OCI-LY1 (cell line): ENCODE measurements at regions not wholly inside any gene's neighbourhood (a gene's known extent, or its start where the extent isn't known, plus 50 kb on each side); places are given as distances from the start of the nearest gene placed in this dataset.
"Not testable (repeated sequence)": the region's sequence is repeated elsewhere in the genome, so short reads cannot be mapped to it uniquely, and the experiment has no call there.

ENCODE experiments used
- H2AFZ ChIP-seq: fragments of 200-600 bp; sonication (generic), shearing (Covaris generic); 2 replicates; pipeline ENCODE4 v1.6.0; 2014; ENCODE audit warnings: antibody characterized with exemption, mild to moderate bottlenecking, low read length
- H3F3A ChIP-seq: fragments of 200-600 bp; sonication (generic), shearing (Covaris generic); 2 replicates; pipeline ENCODE4 v1.6.0; 2014; ENCODE audit warnings: mild to moderate bottlenecking, antibody characterized with exemption, low read length, moderate library complexity; ENCODE audit not compliant: insufficient read depth
- H3K27ac ChIP-seq: fragments of 200-600 bp; sonication (generic); 2 replicates; pipeline ENCODE4 v1.5.1; 2014; ENCODE audit warnings: low read length, mixed run types, mild to moderate bottlenecking, low read depth; ENCODE audit not compliant: poor library complexity, severe bottlenecking
- H3K27me3 ChIP-seq: fragments of 200-600 bp; sonication (generic); 2 replicates; pipeline ENCODE4 v1.6.0; 2014; ENCODE audit warnings: antibody characterized with exemption, mild to moderate bottlenecking, low read length, moderate library complexity; ENCODE audit not compliant: insufficient read depth
- H3K36me3 ChIP-seq: fragments of 200-600 bp; sonication (generic); 2 replicates; pipeline ENCODE4 v1.6.1; 2014; ENCODE audit warnings: mild to moderate bottlenecking, antibody characterized with exemption, low read length, moderate library complexity, mixed read lengths; ENCODE audit not compliant: insufficient read depth
- H3K4me1 ChIP-seq: fragments of 200-600 bp; sonication (generic); 2 replicates; pipeline ENCODE4 v1.5.1; 2014; ENCODE audit warnings: mild to moderate bottlenecking, low read length, moderate library complexity; ENCODE audit not compliant: insufficient read depth, severe bottlenecking
- H3K4me2 ChIP-seq: fragments of 200-600 bp; sonication (generic), shearing (Covaris generic); 2 replicates; pipeline ENCODE4 v1.6.1; 2014; ENCODE audit warnings: low read length
- H3K4me3 ChIP-seq: fragments of 200-600 bp; sonication (generic); 2 replicates; pipeline ENCODE4 v1.5.1; 2014; ENCODE audit warnings: low read length, low read depth, mild to moderate bottlenecking, mixed read lengths; ENCODE audit not compliant: poor library complexity, severe bottlenecking
- H3K79me2 ChIP-seq: fragments of 200-600 bp; shearing (Covaris generic); 2 replicates; pipeline ENCODE4 v1.6.1; 2016; ENCODE audit warnings: mixed run types, low read length, mixed read lengths; ENCODE audit not compliant: insufficient read depth
- H3K9ac ChIP-seq: fragments of 200-600 bp; sonication (generic), shearing (Covaris generic); 2 replicates; pipeline ENCODE4 v1.6.1; 2014; ENCODE audit warnings: mild to moderate bottlenecking, low read length, mixed read lengths
- H3K9me2 ChIP-seq: fragments of 200-600 bp; sonication (generic), shearing (Covaris generic); 2 replicates; pipeline ENCODE4 v1.6.1; 2014; ENCODE audit warnings: low read depth, mild to moderate bottlenecking, low read length, mixed read lengths
- H3K9me3 ChIP-seq: fragments of 200-600 bp; shearing (Covaris generic); 2 replicates; pipeline ENCODE4 v1.6.1; 2014; ENCODE audit warnings: low read length, mixed read lengths
- H4K20me1 ChIP-seq: fragments of 200-600 bp; sonication (generic), shearing (Covaris generic); 2 replicates; pipeline ENCODE4 v1.6.0; 2016; ENCODE audit warnings: mild to moderate bottlenecking, low read length; ENCODE audit not compliant: insufficient read depth
- EZH2 ChIP-seq: fragments of 200-600 bp; sonication (generic), shearing (Covaris generic); IDR thresholded peaks from 2 replicates; pipeline ENCODE4 v1.8.0; 2017; ENCODE audit warnings: borderline replicate concordance, mixed run types, mild to moderate bottlenecking, antibody characterized with exemption, low read length, moderate library complexity, mixed read lengths
- TF ChIP-seq, protein P1 (sequence below): fragments of 200-600 bp; sonication (generic), shearing (Covaris generic); IDR thresholded peaks from 2 replicates; pipeline ENCODE4 v1.5.1; 2017; ENCODE audit warnings: mild to moderate bottlenecking, antibody characterized with exemption, low read length, moderate library complexity, mixed read lengths

GRCh38 chr5:126056851-126057622 lies 366.2 kb upstream of the GRAMD2B start:
- H3F3A ChIP-seq: no peaks in the 10 kb centered on the region
- H3K36me3 ChIP-seq: no peaks in the 10 kb centered on the region
- H3K4me3 ChIP-seq: no peak overlapping the region
- no peaks in the 10 kb centered on the region for H4K20me1 ChIP-seq
- H3K4me1 ChIP-seq: no peaks in the 10 kb centered on the region
- no peaks in the 10 kb centered on the region for H3K9me2 ChIP-seq
- H3K27ac ChIP-seq: no peak overlapping the region
- H3K9me3 ChIP-seq: no peaks in the 10 kb centered on the region
- TF ChIP-seq, protein P1, sequence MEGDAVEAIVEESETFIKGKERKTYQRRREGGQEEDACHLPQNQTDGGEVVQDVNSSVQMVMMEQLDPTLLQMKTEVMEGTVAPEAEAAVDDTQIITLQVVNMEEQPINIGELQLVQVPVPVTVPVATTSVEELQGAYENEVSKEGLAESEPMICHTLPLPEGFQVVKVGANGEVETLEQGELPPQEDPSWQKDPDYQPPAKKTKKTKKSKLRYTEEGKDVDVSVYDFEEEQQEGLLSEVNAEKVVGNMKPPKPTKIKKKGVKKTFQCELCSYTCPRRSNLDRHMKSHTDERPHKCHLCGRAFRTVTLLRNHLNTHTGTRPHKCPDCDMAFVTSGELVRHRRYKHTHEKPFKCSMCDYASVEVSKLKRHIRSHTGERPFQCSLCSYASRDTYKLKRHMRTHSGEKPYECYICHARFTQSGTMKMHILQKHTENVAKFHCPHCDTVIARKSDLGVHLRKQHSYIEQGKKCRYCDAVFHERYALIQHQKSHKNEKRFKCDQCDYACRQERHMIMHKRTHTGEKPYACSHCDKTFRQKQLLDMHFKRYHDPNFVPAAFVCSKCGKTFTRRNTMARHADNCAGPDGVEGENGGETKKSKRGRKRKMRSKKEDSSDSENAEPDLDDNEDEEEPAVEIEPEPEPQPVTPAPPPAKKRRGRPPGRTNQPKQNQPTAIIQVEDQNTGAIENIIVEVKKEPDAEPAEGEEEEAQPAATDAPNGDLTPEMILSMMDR: no peak
- TF ChIP-seq EZH2: no peak
- H3K9ac ChIP-seq: no peak overlapping the region
- H3K79me2 ChIP-seq: no peaks in the 10 kb centered on the region
- H3K27me3 ChIP-seq: no peaks in the 10 kb centered on the region
- no peak overlapping the region for H3K4me2 ChIP-seq
- H2AFZ ChIP-seq: no peak overlapping the region

- not testable (repeated sequence) for H3K36me3 ChIP-seq, H3K9ac ChIP-seq, H3K4me2 ChIP-seq, H3K4me3 ChIP-seq, H3K27ac ChIP-seq, H3K4me1 ChIP-seq, H2AFZ ChIP-seq, H4K20me1 ChIP-seq, H3K9me3 ChIP-seq, H3K9me2 ChIP-seq, H3K27me3 ChIP-seq, H3K79me2 ChIP-seq, H3F3A ChIP-seq
These were observed 364.8 kb upstream of the GRAMD2B start for GRCh38 chr5:126058392-126058791.

- no peaks in the 10 kb centered on the region for H3K9me3 ChIP-seq
- H3K9ac ChIP-seq: no peak overlapping the region
- no peaks in the 10 kb centered on the region for H3K9me2 ChIP-seq
- no peaks in the 10 kb centered on the region for H3F3A ChIP-seq
- H3K27ac ChIP-seq: no peak overlapping the region
- no peak overlapping the region for H3K4me3 ChIP-seq
- H3K79me2 ChIP-seq: no peaks in the 10 kb centered on the region
- TF ChIP-seq, protein P1: no peak
- TF ChIP-seq EZH2: no peak
- no peak overlapping the region for H2AFZ ChIP-seq
- no peaks in the 10 kb centered on the region for H3K36me3 ChIP-seq
- H3K27me3 ChIP-seq: no peaks in the 10 kb centered on the region
- H3K4me2 ChIP-seq: no peak overlapping the region
- H3K4me1 ChIP-seq: no peaks in the 10 kb centered on the region
- no peaks in the 10 kb centered on the region for H4K20me1 ChIP-seq
These were observed 360.6 kb upstream of the GRAMD2B start for GRCh38 chr5:126062398-126063221.
